ENCODE measurements at regions not wholly inside any gene's neighbourhood (a gene's known extent, or its start where the extent isn't known, plus 50 kb on each side); places are given as distances from the start of the nearest gene placed in this dataset.
"Not testable (repeated sequence)": the region's sequence is repeated elsewhere in the genome, so short reads cannot be mapped to it uniquely, and the experiment has no call there.

DNA sequence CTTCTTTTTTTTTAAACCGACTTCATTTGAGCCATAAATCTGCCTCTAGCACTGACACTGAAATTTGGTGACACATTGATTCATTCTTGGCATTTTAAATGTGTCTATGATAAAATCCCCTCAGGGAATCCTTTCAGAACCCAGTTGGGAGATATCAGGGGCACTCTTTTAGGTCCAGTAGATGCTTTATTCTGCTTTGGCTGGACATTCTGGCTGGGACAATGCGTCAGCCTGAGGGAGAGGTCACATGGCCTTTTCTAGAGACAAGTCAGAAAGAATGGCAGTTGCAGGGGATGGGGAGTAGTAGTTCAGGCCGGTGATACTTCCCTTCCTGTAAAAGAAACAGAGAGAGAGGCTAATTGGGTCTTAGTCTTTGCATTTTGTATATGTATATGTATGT is 63.1 kb downstream of the TRIM43 start:
- DNase-seq = not testable (repeated sequence)

DNA sequence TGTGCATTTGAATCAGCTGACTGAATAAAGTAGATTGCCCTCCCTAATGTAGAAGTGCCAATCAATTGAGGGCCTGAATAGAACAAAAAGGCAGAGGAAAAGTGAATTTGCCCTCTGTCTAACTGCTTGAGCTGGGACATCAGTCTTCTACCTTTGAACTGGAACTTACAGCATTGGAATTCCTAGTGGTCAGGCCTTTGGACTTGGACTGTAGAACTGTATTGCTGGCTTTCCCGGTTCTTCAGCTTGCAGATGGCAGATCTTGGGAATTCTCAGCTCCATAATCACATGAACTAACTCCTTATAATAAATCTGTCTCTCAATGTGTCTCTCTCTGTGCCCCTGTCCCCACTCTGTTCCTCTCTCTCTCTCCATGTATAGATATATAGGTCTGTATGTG is 64.8 kb downstream of the TRIM43 start:
- DNase-seq = not testable (repeated sequence)

DNA sequence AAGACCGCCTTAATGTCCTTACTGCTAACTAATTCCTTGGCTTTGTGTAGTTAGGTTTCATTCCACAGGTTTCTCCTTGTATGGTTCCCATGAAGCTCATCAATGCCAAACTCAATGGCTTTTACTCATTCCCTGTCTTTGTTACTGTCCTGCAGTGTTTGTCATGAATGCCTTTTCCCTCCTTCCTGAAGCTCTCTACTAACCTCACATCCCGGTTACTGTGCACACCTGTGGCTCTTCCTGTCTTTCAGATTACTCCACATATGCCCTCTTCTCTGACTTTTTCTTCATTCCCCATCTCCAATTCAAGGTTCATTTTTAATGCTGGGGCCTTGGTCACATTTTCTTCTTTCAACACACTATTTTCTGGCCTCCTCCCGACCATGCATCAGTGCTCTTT is 66.1 kb downstream of the TRIM43 start:
- not testable (repeated sequence) for DNase-seq

DNA sequence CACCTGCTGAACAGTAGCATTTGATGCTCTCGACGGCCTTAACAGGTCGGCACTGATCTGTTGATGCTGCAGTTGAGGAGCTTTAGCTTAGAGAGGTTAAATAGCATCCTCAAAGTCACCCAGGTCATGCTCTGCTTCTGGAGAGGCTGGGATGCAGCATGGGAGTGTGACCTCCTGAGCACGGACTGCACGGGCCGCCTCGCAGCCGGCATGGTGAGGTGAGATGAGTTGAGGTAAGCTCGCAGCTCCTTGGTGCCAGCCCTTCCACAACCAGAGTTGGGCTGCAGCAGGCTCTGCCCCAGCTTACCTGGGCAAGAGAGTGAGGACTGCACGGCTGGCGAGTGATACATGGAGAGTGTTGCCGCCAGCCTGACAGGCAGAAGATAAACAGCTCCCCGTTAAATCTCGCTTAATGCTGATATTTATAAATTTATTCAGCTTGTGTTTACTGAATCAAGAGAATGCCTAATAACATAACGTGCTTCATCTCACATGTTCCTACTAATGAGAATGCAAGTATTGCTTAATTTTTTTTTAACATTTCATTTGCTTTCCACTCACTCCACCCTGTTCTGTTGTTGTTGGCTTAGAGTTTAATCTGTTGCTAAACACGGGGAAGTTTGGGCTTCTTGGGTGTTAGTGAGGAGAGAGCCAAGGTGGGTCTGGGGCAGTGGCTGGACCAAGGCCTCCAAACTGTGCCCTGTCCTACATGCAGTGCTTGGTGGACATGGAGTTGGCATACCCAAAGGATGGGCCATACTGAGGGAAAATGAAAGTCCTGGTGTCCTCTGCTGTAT is 69.2 kb downstream of the TRIM43 start:
- not testable (repeated sequence) for DNase-seq

DNA sequence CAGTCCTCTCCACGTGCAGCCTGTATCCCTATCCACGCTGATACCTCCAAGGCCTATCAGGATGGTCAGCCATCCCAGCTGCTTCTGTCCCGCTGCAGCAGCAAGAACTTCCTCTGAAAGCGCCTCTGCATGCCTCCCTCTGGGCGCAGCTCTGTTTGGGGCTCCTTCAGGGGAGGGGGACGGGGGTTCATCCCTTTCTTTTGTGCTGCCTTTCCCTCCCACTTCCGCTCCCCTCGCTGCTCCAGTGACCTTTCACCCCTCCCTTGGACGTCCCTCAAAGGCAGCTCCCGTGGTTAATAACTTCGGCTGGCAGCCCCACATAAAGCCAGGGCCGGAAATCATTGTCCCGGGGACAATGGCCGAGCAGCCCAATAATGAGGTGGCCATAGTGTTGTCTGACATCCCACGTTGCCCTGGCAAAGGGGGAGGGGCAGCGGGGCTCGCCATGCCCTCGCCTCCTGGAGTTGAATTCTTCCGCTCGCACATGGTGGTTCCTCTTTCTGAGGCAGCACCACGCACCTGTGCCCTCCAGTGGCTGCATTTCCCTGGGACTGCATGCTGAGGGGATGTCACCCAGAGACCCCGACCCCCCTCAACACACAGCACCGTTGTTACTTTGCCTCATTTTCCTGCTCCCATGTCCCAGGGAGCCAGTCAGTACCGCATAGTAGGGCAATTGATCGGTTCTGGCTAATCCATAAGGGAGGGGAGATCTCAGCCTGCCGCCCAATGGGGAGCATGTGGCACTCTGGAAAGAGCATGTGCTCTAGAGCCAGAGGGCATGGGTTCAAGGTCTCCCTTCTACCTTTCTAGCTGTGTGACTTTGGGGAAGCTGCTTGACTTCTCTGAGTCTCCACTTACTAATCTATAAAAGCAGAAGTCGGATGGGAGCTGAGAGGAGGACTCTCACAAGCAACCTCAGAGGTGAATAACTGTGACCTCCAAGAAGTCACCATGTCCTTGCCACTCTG is 72.0 kb downstream of the TRIM43 start:
- DNase-seq = not testable (repeated sequence)

DNA sequence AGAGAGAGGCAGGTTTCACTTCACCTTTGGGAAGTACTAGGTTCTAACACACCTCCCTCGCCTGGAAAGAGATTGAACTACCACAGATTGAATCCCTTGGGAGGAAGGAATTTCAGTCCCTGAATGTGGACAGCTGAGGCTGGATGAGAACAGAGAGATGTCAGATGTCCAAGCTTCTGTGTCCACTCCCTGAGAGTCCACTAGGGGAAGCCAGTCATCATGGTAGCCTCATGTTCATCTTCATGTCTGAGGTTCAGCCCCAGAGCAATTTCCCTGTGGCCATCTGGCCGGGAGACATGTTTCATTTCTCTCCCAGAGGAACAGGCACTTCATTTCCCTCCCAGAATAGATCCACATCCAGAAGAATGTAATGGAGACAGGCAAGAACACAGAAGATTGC is 74.8 kb downstream of the TRIM43 start:
- not testable (repeated sequence) for DNase-seq

DNA sequence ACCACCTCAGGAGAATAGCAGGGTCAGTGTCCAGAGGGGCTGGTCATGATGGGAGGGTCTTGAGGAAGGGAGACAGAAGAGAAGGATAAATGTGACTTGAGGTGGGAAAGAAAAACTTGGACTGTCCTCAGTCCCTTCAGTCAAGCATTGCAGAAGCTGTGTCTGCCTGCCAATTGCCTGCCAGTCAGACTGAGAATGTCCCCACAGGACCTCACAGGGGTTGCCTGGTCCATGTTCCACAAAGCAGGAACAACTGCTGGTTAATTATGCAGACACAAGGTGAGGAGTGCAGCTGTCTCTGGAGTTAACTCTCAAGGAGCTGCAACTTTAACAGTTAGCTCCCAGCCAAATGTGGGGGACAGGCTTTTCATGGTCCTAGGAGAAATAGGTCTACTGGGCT is 75.7 kb downstream of the TRIM43 start:
- no peak for DNase-seq

DNA sequence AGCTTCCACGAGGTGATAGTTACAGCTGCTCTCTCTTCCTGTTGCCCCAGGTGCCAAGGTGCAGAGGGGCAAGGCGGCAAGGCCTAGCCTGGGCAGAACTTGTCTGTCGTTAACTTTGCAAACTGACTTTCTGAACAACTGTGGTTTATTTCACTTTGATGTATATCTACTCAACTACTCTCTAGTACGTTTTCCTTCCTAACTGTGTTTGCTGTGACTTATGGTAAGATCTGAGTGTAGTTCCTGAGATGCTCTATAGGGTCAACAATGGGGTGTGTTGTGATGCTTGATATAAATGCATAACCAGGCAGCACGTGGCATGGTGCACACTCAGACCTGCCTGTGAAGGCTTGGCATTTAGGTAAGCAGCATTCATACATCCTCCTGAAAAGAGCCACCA is 77.1 kb downstream of the TRIM43 start:
- not testable (repeated sequence) for DNase-seq

DNA sequence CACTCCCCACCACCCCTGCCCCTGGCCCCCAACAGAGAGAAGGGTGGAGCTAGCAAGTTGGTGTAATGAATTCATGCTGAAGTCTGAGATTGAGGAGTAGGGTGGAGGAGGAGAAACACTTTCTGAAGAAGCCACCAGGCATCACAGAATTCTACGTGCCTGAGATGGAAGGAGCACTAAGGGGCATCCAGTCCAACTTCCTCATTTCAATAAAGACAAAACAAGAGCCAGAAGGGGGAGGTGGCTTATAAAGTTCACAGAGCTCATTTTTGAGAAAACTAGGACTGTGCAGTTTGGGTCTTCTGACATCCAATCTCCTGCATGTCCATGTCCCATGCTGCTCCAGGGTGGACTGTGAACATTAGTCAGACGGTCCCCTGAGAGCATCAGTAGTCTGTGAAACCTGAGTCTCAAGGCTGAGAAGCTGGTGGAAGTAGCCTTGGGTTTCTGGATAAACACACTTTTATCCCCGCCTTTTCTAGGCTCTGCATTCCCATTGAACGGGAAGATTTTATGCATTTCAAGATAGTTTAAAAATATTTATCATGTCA is 77.7 kb downstream of the TRIM43 start:
- no peak for DNase-seq

DNA sequence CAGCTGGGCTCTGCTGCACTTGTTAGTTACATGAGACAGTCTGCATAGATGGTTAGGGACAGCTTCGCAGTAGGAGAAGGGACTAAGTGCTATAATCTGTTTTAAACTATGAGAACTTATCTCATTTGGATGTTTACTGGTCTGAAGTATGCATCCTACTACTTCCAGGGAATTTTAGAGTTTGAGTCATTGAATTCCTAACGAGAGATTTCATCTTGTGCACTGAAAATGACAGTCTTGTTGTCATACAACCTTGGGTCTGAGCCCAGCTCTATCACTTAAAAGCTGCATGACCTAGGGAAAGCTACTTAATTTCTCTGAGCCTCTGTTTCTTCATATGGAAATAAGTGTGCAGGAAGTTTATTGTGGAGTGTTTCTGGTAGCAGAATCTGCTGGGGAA is 78.4 kb downstream of the TRIM43 start:
- no peak for DNase-seq

DNA sequence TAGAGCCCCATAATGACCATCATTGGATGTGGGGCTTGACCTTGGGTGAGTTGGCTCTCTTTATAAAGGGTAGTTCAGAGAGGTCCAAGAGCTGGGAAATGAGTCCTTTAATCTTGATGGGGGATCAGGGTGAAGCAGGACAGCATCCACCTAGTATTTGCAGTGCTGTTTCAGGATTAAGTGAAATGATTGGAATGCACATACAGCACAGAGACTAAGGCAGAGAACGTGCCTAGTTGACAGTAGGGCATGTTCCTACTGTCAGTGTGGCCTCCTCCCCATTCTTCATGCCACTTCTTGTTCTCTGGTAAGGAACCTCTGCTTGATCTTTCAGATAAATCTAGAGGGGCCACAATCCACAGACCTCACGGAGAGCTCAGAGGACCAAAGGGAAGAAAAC is 78.9 kb downstream of the TRIM43 start:
- no peak for DNase-seq

DNA sequence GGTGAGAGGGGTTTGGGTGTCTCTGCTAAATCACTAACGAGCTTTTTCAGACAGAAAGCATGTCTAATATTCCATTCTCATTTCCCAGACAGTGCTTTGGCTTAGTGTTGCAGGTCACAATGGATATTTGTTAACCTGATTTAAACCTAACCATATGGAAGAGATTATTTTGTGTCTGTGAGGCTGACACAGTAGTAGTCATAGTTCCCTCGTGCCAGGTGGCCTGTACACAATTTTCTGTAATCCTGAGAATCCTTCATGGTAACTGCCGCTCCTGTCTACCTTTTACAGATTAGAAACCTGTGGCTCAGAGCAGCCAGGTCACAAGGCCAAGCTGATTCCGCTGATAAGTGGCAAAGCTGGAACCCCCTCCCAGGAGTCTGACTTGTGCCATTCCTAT is 79.4 kb downstream of the TRIM43 start:
- not testable (repeated sequence) for DNase-seq

DNA sequence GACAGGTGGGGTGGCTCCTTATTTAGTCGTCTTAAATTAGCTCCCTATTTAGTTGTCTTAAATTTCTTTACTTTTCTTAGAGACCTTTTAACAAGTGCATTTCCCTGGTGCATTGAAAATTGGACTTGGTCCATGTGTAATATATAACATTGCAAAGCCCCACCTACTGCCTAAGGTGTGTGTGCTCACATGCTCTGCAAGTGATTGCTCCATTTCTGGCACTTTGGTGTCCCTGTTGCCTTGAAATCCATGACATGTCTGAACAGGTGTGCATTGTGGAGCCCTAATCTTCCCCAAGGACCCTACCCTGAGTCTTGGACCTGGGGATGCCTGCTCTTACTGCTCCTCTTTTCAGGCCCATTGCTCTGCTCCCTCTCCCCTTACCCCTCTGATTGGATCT is 80.2 kb downstream of the TRIM43 start:
- DNase-seq = not testable (repeated sequence)

DNA sequence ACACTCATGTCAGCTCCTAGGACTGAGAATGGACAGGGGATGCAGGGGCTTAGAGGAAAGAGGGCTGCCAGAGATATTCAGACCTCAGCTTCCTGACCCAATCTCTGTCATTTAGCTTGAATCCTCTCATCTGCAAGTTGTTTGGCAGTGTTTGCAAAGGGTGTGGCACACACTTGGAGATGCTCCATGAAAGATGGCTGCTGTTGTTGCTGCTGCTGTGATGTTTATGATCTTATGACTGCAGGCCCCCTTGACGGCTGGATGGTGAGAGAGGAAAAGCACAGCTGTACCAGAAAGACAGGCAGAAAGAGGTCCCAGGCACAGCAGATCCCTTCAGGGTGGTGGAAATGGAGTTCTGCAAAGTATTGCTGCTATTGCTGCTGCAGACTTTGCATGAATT is 80.7 kb downstream of the TRIM43 start:
- not testable (repeated sequence) for DNase-seq

DNA sequence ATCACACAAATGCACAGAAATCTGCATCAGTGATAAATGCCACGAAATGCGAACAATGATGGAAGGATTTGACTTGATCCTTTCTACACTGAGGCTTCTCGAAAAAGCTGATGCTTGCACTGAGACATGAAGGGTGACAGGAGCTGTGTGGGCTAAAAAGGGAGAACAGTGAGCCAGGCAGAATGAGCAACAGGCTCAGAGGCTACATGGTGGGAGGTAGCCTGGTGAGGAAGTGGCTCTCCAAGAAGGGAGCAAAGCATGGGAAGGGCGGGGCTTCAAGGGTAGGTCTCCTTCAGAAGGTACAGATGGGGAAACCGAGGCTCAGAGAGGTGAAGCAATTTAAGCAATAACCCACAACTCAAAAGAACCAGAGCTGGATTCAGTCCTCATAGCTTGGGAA is 82.4 kb downstream of the TRIM43 start:
- DNase-seq = no peak

DNA sequence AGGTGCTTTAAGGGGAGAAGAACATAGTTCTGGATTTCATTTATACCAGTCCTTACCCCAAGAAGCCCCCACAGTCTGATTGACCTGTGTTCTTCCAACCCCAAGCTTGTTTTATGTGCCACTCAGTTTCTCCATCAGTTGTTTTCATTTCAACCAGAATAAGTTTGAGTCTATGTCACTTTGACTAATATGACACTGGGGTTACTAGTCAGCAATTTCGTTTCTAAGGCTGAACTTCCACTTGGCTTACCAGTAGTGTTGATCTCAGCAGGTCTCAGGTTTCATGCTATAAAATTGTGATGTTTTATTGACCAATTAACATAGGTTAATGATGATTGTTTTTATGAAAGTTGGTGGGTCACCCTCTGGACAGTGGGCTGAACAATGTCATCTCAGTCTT is 84.8 kb downstream of the TRIM43 start:
- not testable (repeated sequence) for DNase-seq

DNA sequence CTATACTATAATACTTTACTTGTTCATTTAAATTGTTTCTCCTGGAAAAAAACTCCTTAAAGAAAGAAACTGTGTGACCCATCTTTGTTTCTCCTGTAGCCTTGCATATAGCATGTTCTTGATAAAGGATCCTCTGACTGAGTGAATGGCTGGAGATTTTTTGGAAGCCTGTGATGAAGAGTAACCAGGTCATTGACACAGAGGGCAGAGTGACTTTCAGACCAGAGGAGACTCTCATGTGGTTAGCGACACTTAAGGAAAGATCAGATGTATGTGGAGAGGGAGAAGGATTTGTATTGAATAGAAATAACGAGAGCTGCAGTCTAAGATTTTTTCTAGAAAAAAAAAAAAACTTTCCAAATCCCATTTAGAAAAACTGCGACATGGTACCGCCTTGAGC is 85.5 kb downstream of the TRIM43 start:
- DNase-seq = no peak

DNA sequence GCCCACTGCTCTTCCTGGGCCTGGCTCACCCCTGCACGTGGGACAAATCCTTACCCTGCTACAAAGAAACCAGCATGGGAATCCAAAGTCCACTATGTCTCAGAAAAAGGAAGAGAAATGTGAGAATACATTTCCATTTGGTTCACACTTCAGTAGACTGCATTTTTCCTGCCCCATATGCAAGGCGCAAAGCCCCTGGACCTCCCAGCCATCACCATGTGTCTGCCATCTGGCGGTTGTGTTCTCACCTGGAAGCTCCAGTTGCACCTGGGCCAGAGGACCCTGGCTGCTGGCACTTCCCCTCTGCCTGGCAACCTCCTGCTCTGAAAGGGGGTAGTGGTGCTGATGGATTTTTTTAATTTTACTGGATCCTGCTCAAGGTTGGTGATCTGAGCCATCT is 86.0 kb downstream of the TRIM43 start:
- DNase-seq = not testable (repeated sequence)

DNA sequence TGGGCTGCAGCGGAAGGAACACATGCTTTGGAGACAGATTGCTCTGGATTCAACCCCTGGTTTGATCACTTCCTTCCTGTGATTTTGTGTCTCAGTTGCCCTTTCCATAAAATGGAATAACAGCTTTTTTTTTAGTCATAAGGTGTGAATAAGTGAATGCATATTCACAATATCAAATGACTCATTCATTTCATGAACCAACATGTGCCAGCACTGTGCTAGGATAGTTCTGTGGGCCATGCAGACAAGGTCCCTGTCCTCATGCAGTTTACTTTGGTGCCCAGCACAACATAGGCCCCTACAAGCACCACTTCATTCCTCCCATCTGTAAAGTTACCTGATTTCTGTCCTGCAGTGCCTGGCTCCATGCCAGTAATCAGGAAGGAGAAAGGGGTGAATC is 89.4 kb downstream of the TRIM43 start:
- not testable (repeated sequence) for DNase-seq

DNA sequence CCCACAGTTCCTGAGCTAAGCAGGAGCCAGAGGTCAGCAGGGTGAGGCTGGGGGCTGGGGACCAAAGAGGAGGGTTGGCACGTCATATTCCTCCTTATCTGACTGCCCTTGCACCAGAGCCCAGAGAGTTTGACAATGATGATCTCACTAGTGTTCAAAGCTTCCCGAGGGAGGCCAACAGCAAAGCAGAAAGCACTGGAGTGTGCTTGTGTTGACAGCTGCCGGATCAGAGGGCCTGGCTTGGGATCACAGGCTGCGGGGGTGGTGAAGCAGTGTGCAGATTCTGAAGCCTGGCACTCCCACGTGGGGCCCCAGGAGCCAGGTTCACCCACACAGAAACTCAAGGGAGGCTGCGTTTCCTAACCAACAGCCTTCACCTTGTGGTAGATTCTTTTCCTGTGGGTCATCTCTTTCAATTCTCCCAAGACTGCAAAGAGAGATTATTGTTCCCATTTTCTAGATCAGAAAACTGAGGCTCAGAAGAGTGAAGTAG is 89.8 kb downstream of the TRIM43 start:
- DNase-seq = not testable (repeated sequence)

DNA sequence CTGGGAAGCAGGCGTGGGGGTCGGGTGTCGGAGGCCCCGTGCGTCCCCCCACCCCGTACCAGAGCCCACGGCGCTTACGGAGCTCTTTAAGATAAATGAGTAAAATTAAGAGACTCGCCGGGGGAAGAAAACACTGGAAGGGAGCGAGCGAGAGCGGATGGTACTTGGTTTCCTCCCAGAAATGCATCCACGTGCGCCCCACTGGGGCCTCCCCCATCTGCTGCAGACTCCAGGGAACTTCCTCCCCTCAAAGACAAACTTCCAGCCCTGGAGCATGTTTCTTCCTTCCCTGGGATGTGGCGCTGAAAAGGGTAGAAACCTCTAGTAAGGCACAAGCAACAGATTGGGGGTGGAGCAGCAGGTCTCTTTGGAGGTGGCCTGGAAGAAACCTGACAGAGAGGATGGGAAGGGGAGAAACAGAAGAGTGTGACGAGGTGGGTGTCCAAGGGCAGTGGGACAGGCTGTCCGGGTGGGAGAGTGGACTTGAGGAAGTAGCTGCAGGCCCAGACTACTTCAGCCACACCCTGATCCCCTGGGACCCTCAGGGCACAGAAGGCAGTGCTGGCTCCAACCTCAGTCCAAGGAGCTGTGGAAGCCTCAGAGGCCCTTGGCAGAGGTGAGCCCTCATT is 91.2 kb downstream of the TRIM43 start:
- not testable (repeated sequence) for DNase-seq

DNA sequence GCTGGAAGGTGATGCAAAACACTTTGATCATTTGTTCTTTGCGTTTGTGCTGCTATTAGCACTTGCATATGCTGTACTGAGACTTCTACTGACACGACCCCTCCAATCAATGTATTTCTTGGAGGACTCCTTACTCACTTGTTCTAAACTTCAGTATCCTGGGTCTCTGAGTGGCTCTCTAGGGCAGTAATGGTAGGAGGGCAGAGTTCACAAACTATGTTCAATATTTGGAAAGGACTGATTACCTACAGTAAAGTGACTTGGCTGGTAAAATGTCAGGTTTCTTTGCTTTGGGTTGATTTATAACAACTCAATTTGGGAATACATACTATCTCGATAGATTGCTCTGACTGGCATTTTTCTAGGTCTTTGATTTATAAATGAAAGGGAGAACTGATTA is 93.7 kb downstream of the TRIM43 start:
- no peak for DNase-seq
